Nephron progenitor cell (in vitro differentiated cells): ENCODE measurements at regions not wholly inside any gene's neighbourhood (a gene's known extent, or its start where the extent isn't known, plus 50 kb on each side); places are given as distances from the start of the nearest gene placed in this dataset.
A peak's percentile ranks its signal among the peaks of the same experiment; 100 is the strongest.
"Not testable (repeated sequence)": the region's sequence is repeated elsewhere in the genome, so short reads cannot be mapped to it uniquely, and the experiment has no call there.

Source experiments
- DNase-seq: peaks from one replicate; pipeline ENCODE4 v3.0.0; 2021
- H3K27ac Mint-ChIP-seq: 2 replicates; pipeline ENCODE4 v1.8.0; 2021; ENCODE audit warnings: mild to moderate bottlenecking, moderate library complexity, mixed read lengths
- H3K27me3 Mint-ChIP-seq: 2 replicates; pipeline ENCODE4 v1.8.0; 2021; ENCODE audit warnings: mild to moderate bottlenecking, low read depth, mixed read lengths; ENCODE audit not compliant: poor library complexity
- H3K36me3 Mint-ChIP-seq: 2 replicates; pipeline ENCODE4 v1.8.0; 2021; ENCODE audit warnings: low read depth, mixed read lengths
- H3K4me1 Mint-ChIP-seq: 2 replicates; pipeline ENCODE4 v1.8.0; 2021; ENCODE audit warnings: mixed read lengths
- H3K4me3 Mint-ChIP-seq: 2 replicates; pipeline ENCODE4 v1.8.0; 2021; ENCODE audit warnings: mild to moderate bottlenecking, moderate library complexity, mixed read lengths
- H3K9me3 Mint-ChIP-seq: 2 replicates; pipeline ENCODE4 v1.8.0; 2021; ENCODE audit warnings: mild to moderate bottlenecking, moderate library complexity, mixed read lengths
- TF ChIP-seq, protein P1 (sequence below): fragments of 200-600 bp; sonication (generic); IDR thresholded peaks from 2 replicates; pipeline ENCODE4 v1.5.0; 2021; ENCODE audit warnings: antibody characterized with exemption

DNA sequence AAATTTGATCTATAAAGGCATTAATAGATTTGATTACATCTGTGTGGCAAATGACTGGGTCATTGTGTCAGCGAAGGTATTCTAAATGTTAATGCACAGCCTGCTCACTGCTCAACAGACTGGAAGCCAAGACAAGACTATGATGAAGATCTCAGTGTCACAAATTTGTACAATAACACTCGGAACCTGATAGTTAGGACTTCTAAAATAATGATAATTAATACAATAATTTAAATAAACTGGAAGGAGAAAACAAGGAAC, 217.4 kb downstream of the CENPC start:
- Mint-ChIP-seq H3K4me3 (no peak overlapping the region), H3K4me1 (peaks cover 6% of the 10 kb centered on the region), H3K27ac (no peak overlapping the region), H3K9me3 (peaks cover 11% of the 10 kb centered on the region), H3K36me3 (no peaks in the 10 kb centered on the region), H3K27me3 (peaks cover 18% of the 10 kb centered on the region)
- TF ChIP-seq, protein P1, sequence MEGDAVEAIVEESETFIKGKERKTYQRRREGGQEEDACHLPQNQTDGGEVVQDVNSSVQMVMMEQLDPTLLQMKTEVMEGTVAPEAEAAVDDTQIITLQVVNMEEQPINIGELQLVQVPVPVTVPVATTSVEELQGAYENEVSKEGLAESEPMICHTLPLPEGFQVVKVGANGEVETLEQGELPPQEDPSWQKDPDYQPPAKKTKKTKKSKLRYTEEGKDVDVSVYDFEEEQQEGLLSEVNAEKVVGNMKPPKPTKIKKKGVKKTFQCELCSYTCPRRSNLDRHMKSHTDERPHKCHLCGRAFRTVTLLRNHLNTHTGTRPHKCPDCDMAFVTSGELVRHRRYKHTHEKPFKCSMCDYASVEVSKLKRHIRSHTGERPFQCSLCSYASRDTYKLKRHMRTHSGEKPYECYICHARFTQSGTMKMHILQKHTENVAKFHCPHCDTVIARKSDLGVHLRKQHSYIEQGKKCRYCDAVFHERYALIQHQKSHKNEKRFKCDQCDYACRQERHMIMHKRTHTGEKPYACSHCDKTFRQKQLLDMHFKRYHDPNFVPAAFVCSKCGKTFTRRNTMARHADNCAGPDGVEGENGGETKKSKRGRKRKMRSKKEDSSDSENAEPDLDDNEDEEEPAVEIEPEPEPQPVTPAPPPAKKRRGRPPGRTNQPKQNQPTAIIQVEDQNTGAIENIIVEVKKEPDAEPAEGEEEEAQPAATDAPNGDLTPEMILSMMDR, result no peak
- DNase-seq, result no peak

DNA sequence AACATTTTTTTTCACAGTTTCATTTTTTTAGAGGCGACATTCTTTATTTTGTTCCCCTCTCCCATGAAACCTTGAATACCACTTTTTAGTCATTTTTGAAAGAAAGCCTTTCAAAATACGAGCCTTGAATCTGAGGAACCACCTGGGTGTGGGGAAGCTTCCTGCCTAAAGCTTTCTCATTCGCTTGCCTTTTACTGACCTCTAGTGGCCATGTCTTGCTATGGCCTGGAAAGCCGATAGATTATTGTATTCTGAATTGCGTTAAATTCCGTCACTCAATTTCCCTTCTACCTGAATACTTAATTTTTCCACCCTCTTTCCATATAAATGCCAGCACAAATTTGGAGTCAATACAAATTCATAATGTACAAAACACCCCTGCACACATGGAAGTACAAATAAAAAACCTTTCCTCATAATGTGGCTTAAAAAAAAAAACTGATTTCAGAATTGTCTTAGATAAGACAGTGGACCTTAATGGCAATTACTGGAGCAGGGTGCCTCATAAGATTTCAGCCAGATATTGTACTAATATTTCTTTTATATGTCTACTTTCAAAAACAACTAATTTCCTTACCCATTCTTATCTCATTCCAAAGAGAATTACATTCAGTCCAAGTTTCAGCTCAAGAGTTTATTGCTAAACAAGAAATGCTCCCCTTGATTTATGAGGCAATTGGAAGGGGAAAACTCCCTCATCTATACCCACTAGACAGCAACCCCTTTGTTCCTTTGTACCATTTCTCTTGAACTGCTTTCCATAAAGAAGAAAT, 217.9 kb downstream of the CENPC start:
- H3K27ac Mint-ChIP-seq, result no peak overlapping the region
- no peak overlapping the region for H3K4me3 Mint-ChIP-seq
- TF ChIP-seq, protein P1, result peak; percentile 90

DNA sequence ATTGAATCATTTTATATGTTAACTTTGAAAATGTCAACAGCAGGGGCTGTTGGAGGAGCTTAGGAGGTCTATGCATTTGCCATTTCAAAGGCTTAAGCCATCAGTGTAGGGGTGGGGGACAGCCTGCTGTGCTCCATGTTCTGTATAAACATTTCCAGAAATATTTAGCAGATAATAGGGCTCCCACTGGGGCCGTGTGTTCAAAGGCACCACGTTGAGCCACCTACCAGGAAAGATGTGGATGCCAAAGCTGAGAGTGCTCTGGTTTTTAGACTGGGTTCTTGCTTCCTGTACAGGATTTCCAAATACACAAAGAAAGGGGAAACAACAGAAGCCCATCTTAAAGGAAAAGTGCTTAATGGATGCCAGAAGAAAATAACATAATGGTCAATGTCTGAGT, 219.5 kb downstream of the CENPC start:
- Mint-ChIP-seq H3K27ac (no peak overlapping the region), H3K27me3 (peaks cover 18% of the 10 kb centered on the region), H3K9me3 (peaks cover 17% of the 10 kb centered on the region), H3K4me3 (no peak overlapping the region), H3K4me1 (peaks cover 6% of the 10 kb centered on the region), H3K36me3 (no peaks in the 10 kb centered on the region)
- TF ChIP-seq, protein P1, result no peak
- DNase-seq, result no peak

More for the DNA sequence above, 217.9 kb downstream of the CENPC start:
- Mint-ChIP-seq H3K27me3 (peaks cover 18% of the 10 kb centered on the region), H3K4me1 (peaks cover 6% of the 10 kb centered on the region), H3K36me3 (no peaks in the 10 kb centered on the region), H3K9me3 (peaks cover 16% of the 10 kb centered on the region)
- DNase-seq, result peak; percentile 71

DNA sequence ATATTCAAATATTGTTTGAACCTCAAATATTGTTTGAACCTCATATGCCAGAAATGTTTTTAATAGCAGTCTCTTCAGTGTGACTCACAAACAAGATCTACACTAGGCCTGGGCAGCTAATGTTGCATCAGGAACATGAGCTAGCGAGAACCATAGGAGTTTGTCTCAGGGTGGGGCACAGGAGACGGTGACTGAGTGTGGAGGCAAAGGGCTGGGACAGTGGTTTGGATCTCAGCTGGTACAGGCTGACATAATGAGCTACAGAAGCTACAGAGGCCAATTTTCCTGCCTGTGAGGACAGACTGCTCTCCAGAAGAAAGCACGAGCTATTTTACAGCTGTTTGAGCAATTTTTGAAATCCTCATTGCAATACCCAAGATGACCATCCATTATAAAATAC, 224.7 kb downstream of the CENPC start:
- Mint-ChIP-seq H3K36me3 (no peaks in the 10 kb centered on the region), H3K4me3 (no peak overlapping the region), H3K4me1 (no peaks in the 10 kb centered on the region), H3K27me3 (no peaks in the 10 kb centered on the region), H3K9me3 (peaks cover 12% of the 10 kb centered on the region), H3K27ac (no peak overlapping the region)
- DNase-seq, result no peak
- TF ChIP-seq, protein P1, result no peak

DNA sequence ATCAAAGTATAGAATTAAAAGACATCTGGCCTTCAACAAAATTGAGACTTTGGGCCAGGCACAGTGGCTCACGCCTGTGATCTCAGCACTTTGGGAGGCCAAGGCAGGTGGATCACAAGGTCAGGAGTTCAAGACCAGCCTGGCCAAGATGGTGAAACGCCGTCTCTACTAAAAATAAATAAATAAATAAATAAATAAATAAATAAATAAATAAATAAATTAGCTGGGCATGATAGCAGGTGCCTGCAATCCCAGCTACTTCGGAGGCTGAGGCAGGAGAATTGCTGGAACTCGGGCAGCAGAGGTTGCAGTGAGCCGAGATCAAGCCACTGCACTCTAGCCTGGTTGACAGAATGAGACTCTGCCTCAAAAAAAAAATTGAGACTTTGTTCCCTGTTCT, 225.7 kb downstream of the CENPC start:
- H3K9me3 Mint-ChIP-seq, result peaks cover 12% of the 10 kb centered on the region
- not testable (repeated sequence) for H3K4me1 Mint-ChIP-seq, DNase-seq, H3K27ac Mint-ChIP-seq, H3K4me3 Mint-ChIP-seq, H3K27me3 Mint-ChIP-seq, H3K36me3 Mint-ChIP-seq

DNA sequence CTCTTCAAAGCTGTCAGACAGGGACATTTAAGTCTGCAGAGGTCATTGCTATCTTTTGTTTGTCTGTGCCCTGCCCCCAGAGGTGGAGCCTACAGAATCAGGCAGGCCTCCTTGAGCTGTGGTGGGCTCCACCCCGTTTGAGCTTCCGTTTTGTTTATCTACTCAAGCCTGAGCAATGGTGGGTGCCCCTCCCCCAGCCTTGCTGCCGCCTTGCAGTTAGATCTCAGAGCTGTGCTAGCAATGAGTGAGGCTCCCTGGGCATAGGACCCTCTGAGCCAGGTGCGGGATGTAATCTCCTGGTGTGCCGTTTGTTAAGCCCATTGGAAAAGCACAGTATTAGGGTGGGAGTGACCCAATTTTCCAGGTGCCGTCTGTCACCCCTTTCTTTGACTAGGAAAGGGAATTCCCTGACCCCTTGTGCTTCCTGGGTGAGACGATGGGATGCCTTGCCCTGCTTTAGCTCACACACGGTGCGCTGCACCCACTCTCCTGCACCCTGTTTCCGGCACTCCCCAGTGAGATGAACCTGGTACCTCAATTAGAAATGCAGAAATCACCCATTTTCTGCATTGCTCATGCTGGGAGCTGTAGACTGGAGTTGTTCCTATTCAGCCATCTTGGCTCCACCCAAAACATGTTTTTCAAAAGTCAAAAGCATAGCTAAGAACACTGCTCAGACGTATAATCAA, 244.7 kb downstream of the CENPC start:
- not testable (repeated sequence) for DNase-seq, H3K27ac Mint-ChIP-seq, H3K4me1 Mint-ChIP-seq

DNA sequence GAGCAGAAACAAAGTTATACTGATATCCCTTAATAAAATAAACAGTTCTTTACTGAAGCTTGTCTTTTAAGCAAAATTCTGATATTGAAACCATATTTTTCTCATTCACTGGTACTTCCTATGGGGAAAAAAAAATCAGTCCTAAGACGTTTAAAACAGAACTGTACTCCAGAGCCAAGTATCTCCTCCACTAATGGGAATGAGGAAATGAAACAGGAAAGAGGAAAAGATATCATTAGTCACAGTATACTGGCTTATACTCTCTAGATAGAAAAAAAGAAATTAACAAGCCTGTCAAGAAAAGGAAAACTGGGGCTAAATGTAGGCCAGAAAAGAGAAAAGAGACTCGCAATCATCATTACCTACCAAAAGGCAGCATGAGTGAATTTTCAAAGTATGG, 252.7 kb downstream of the CENPC start:
- H3K4me1 Mint-ChIP-seq, result peaks cover 32% of the 10 kb centered on the region
- H3K27ac Mint-ChIP-seq, result no peak overlapping the region
- peaks cover 1% of the 10 kb centered on the region for H3K36me3 Mint-ChIP-seq

More for the DNA sequence above, 244.7 kb downstream of the CENPC start:
- not testable (repeated sequence) for H3K27me3 Mint-ChIP-seq, H3K4me3 Mint-ChIP-seq, H3K36me3 Mint-ChIP-seq
- H3K9me3 Mint-ChIP-seq, result peaks cover 32% of the 10 kb centered on the region

More for the DNA sequence above, 252.7 kb downstream of the CENPC start:
- TF ChIP-seq, protein P1, result no peak
- no peak for DNase-seq
- Mint-ChIP-seq H3K4me3 (no peak overlapping the region), H3K9me3 (peaks cover 15% of the 10 kb centered on the region), H3K27me3 (peaks cover 3% of the 10 kb centered on the region)
